Fibroblast of skin of back (primary cell): ENCODE measurements at regions not wholly inside any gene's neighbourhood (a gene's known extent, or its start where the extent isn't known, plus 50 kb on each side); places are given as distances from the start of the nearest gene placed in this dataset.

Experiments
- DNase-seq: peaks from one replicate; pipeline ENCODE4 v3.0.0-alpha.2; 2013

DNA sequence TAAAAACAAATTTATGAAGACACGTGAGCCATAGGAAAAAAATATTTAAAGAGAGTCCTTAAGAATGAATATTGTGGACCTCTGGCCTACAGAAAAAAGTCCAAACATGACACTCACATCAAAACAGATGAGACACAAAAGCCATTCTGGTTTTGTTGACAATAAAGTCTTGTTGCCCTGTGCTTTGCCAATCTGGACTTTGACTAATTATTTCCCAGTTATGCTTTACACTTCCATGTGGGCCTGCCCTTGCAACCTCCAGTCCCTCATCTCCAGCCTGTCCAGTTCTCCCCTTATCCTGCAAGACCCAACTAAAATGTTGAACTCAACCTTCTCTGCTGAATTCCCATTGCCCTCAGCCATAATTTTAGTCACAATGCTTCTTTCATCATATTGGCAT is 184.5 kb upstream of the SERP2 start:
- no peak for DNase-seq

DNA sequence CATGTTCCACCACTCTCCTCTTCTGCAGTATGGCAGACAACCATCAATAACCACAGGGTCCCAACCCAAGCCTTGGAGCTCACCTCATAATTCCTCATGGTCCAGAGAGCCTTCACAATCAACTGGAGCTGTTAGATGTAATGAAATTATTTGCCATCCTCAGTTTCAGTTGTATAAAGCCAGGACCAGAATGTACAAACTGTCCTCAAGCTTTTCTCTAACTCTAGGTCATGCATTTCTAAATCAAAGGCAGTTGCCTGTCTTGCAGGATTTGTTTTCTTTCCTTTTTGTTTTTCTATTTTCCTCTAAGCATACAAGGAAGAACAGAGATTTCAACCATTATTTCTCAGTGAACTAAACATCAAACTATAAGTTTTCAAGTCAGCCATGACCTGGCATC is 182.5 kb upstream of the SERP2 start:
- DNase-seq, result no peak

DNA sequence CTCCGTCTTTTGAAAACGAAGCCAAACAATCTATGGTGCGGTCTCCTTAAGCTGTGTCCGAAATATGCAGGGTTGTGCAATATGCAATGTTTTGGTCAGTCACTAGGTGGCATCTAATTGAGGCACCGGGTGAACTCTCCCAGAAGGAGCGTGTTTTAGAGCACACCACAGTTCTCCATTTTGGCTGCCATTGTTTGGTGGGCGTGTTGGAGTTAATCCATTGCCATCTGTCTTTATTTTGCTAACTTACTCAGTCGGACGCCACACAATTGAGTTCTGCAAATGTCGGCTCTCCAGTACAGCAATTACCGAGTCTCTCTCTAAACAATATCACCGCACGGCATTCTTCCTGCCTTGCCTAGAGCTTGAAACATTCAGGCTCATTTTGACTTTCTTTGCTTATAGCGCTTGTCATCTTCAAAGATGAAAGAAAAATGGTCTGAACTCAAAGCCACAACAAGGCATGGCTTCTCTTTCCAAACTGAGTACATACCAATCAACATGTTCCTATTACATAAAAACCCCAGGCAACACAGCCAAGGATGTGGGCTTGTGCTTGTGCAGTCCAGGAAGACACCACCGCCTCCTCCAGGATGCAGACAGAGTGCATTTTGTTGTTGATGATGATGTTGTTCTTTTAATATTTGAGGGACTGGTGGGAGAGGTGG is 182.0 kb upstream of the SERP2 start:
- peak; percentile 75 for DNase-seq

DNA sequence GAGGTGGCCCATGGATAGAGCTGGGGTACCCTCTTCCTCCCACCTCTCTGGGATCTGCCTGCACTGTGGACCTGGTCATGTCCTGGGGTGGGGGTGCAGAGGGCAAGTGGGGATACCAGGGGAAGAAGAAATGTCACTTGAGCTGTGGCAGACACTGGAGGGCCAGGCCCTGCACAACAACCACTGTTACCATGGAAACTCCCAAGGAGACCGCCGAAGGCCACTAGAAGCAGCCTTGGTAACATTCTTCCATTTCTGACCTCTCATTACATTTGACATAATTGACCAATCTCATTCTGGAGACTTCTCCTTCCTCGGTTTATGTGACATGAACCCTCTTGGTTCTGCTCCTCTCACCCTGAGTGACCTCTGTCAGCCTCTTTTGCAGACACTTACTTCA is 179.9 kb upstream of the SERP2 start:
- DNase-seq, result no peak

DNA sequence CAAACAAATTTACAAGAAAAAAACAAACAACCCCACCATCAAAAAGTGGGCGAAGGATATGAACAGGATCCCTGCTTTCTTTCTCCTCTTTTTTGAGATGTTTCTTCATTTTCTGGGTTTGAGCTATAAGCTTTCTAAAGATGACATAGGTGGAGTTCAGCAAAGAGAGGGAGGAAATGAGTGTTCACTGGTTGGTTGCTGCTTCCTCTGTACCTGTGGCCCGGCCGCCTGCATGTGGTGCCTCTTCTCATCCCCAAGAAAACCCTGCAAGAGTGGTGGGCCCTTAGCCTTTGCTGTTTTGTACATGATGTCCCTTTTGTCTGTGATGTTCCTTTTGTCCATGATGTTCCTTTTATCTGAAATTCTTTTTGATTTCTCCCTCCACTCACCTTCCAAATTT is 178.4 kb upstream of the SERP2 start:
- DNase-seq, result no peak

DNA sequence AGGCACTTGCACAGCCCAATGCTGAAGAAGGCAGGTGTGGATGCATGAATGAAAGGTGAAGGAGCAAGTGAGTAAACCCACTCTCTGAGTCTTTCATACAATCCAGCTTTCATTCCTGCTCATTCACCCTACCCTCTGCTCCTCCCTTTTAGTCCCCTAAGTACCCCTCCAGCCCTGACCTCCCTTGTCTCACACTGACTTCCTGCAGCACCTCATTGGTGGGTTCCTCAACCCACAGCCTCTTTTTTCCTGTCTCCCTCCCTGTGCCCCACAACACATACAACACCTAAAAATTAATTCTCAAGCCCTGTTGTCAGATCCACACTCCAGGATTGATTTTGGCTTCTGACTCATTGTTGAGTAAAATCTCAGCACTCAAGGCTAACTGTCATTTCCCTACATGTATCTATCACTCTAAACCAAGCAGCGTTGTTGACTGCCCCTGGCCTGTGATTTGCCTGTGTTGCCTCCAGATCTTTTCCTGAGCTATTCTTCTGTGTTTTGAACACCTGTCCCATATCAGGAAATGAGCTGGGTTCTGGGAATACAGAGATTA is 177.3 kb upstream of the SERP2 start:
- DNase-seq, result no peak

DNA sequence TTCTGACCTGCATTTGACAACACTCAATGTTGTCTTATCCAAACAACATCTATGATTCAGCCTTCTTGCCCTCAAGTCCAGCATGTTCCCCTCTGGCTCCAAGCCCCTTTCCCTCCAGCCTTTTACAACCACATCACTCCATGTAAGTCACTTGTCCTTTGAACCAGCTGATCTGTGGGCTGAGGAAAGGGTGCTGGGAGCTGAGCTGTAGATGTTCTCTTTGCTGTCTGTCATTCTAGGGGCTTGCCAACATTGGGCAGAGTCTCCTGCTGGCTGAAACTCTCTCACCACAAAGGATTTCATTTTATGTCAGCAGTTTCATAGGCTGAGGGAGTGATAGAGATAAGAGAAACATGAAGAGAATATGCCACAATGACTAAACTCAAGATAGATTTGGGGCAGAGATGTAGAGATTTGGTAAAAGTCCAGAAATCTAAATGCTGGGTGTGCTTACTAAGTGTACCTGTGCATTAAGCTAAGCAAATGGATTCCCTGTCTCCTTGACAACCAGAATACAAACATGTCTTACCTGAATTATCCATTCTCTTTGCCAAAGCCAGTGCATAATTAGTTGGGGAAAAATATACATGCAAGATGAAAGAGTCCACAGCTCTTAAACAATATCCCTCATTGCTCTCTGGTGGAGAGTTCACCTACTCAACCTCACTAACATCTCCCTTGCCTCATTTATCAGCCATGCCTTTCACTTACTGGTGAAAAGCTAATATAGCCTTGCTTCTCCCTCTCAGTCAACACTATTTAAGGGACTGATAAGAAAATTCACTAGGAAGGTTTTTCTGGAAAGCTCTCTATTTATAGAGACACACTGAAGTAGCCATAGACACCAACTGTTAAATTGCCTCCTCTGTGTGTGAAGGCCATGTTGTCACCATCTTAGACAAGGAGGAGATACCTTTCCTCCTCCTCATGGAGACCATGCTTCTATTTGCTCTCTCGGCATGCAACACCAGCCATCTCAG is 175.5 kb upstream of the SERP2 start:
- peak; percentile 34 for DNase-seq

DNA sequence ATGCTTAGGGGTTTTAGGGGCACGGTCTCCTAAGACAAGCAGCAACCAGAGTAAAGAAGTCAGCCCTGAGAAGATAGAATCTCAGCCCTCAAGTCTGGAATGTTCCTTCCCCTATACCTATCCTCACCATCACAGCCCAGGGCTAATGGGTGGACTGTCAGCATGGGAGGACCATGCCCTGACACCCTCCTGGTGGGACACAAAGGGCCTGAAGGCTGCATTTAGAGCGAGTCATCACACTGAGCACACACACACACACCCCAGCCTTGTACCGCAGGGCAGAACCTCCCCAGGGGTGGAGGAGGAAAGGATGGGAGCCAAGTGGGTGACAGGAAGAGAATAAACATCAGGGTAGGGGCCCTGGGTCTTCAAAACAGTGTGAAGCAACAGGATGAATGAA is 174.8 kb upstream of the SERP2 start:
- peak; percentile 59 for DNase-seq

DNA sequence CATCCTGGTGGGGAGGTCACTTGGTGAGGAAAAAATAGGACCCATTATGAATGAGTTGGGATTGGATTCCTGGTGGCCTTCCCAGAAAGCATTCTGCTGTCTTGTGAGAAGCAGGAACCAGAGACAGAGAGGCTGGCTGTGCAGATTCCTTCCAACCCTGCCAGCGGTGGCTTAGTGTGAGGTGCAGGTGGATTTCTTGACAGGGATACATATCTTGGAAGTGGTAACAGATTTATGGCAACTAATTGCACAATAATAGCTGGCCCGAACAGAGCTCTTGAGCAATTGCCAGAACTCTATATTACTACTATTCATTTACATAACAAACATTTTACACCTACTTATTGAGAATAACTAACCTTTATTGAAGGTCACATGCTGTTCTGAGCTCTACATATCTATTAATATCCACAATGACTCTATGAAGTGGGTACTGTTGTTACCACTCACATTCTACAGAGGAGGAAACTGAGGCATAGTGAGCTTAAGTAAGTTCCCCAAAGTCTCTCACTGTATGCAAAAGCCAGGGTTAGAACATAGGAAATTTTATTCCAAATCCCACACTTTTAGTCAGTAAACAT is 173.9 kb upstream of the SERP2 start:
- no peak for DNase-seq

DNA sequence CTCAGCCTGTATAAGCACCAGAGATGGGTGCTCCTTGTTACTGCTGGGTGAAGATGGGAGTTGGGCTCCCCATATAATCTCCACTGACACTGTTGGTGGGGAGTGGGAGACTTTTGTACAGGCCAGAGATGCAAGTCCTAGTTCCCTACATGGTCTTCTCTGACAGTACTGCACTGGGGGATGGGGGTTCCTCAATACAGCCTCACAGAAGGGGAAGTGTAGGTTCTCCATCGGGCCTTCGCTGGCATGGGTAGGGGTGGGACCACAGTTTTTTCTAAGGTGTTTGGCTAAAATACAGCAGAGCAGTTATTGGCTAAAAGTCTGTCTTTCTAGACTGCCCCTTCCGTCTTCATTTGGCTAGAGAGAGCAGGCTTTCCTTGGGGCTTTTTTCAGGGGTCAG is 167.2 kb upstream of the SERP2 start:
- no peak for DNase-seq

DNA sequence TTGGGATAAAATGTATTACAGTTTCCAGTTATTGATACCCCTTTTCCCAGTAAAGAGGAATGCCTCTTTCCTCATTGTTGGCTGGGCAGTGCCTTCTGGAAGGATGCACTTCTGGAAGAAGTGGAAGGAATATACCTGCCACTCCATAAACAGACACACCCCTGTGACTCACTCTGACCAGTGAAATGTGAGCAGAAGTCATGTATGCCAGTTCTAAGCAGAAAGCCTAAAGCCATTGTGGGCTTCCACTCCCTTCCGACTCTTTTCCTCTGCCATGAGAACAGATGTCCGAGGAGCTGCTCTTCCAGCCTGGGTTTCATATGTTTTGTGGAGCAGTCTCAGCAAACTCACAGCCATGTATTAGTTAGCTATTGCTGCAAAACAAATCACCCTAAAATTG is 166.1 kb upstream of the SERP2 start:
- no peak for DNase-seq

DNA sequence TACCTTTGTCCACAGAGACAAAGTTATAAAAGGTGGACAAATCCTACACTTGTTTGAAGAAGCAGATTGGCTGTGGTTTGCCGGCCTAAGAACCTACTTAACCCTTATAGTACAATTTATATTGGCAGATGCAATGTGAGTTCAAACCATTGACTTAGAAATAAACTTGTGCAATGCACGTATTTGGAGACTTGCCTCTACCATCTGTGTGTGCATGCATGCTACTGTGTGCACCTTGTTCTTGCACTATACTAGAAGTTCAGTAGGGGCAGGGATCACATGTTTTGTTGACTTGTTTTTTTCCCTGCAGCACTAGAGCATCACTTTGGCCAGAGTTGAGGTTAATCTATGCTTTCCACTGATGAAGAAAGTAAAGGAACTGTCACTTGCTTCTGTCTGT is 163.1 kb upstream of the SERP2 start:
- DNase-seq, result no peak

DNA sequence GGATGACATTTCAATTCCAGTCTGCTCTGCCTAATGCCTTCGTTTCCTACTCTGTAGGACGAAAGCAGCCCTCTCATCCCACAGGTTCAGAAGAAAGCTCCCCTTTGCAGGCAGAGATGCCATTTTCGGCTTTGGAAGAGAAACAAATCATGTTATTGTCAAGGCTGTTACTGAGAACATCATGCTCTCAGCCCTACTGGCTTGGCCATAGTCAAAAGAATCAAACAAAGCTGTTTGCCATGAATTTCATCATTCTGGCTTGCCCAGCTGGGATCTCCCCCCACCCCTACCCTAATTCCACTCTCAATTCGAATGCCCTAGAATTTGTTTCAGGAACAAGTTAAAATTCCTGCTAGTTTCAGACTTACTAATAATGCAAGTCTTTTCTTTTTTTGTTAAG is 162.3 kb upstream of the SERP2 start:
- no peak for DNase-seq

DNA sequence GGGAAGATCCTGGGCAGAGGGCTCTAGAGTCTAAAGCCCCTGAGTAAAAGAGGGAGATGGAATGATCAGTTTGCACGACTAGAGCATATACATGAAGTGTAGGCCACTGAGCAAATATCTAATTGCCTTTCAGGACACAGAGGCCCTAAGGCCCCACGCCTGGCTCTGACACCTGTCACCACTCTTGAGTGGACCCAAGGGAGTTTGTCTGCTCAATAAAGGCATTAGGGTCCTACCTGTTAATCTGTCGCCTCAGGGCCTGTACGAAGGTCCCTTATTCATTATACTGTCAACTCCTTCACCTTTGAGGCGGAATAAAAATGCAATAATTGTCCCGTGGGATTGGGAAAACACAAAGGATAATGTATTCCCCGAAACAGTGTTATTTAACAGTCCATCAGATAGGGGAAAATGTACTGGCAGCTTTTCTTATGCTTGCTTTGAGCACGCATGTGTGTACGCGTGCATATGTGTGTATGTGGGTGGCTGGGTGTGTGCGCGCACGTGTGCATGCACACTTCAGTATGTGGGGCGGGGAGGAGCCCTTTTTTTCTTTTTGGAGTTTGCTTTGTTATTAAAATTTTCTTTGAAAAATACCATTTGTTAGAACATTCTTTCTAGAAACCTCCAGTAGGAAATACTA is 161.8 kb upstream of the SERP2 start:
- no peak for DNase-seq

DNA sequence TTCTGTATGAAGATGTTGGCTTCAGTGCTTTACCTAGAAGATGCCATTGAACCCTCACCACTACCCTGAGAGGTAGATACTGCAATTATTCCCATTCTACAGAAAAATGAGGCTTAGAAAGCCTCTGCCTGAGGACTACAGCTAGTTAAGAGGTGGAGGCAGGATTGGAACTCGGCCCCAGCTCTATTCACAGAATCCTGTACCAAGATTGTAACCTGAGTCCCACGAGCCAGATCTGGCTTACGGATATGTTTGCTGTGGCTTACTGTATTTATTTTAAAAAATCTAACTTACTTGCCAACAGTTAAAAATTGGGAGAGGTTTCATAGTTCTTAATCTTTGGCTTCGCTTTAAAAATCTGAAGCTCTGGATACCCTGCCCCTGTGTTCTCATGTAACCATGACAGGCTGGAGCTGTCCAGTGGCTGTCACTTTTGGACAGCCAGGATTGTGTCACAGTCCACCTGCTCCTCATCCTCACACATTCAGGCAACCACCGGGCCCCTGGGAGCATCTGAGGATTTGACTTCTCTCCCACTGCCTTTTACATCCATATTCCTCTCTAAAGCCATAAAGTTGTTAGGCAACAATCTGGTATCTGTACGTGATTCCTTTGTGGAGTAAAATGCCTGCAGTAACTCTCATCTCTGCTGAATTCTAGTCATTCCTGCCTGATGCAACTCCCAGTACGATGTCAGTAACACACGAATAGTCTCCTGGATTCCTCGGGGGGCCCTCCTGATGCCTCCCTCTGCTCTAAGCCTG is 160.8 kb upstream of the SERP2 start:
- peak; percentile 58 for DNase-seq

DNA sequence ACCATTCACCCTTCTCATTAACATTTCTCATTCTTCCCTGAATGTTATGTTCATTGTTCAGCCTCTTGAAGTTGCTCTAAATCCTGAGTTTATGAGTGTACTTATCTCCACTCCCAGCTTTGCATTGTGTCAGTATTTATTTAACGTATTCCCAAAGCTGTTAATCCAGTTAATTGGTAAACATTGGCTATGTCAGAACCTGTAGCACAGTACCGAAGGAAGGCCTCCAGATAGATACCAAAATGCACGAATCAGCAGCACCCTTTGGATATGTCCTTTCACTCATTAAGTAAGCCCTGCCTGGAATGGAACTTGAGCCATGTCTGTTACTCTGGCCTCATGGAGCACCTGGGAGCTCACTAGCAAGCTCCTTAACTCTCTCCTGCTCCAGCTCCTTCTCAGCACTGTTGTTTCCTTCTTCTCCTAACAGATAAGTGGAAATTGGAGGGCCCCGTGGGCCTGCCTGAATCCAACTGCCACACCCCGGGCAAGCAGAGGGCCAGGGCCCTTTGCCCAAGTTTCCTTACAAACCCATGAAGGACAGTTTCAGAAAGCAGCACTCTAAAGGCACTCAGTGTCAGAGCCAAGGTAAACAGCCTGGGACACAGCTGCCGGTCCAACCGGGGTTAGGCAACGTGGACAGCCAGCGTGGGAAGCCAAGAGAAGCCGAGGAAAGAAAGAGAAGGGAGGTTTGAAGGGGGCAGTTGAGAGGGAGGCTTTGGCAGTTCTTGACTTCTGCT is 155.0 kb upstream of the SERP2 start:
- DNase-seq, result no peak

DNA sequence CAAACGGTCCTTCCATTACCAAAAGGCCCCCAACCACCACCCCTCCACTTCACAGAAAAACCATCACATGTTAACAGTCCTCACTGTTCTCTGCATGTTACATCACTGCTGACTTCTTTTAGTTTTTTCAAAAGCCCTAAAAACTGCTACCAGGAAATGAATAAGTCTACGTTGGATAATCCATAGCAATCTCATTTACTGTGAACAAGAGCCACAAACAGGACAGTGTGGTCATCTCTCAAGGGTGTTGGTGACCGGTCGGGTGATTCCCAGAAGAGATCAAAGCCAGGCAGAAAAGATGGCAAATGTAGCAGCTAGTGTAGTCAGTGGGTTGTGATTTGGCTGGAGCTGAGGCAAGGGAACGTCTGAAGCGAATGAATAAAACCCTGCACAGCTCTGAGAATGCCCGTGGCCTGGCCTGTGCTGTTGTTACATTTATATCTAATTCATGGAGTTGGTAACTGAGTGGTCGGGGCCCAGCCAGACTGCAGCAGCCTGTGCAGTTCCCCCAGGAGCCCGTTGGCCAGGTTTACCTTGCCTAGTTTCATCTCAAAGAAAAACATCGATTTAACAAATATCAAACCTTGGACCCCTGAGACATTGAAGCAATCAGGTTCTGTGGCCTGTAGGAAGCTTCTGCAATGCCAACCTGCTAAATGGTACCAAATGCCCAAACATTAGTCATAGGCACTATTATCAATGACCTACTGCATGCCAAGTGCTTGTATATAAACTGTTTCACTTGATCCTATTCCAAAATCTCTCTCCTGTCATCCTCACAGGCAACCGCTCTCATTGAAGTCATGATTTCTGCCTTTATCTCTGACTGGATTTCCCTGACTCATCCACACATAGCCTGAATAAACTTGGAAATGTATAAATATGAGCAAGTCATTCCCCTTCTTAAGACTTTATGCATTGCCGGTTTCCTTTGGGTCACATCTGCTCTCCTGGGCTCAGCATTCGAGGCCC is 153.8 kb upstream of the SERP2 start:
- peak; percentile 52 for DNase-seq

DNA sequence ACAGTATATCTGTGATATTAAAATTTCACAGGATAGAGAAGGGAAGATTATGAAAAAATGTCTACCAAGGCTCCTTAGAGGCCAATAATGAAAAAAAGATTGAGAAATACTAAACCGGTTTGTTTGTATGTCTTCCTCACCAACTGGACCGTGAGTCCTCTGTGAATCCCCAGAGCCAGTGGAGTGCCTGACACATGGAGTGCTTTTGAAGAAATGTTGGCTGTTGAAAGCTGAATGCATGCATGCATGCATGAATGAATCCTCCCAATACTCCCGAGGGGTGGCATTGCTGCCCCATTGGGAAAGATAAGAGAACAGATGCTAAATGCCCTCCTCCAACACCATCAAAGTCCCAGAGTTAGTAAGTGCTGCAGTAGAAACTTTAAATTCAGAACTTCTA is 152.7 kb upstream of the SERP2 start:
- DNase-seq, result no peak

DNA sequence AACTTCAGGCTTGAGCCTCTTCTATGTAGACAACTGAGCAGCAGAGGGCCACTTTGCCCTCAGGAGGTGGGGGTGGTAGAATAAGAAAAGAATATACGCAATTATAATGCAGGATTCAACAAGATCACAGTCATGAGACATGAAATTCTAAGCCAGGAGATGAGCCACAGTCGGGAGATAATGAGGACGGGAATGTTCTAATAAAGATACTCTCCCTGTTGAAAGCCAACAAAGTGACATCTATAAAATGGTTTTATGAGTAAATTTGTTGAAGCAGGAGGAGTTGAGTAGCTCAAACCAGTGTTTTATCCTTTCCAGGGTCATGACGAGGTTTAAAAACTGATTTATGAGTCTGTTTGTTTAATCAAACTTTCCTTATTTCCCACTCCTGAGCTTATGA is 152.0 kb upstream of the SERP2 start:
- DNase-seq, result no peak
